SK-N-SH treated with all-trans-retinoic acid at 6 μM for 48 hours (cell line): ENCODE measurements at regions not wholly inside any gene's neighbourhood (a gene's known extent, or its start where the extent isn't known, plus 50 kb on each side); places are given as distances from the start of the nearest gene placed in this dataset.

Experiments used
- ATAC-seq: fragments of 200-7000 bp; cut with Tn5 transposase; 3 replicates; pipeline ENCODE4 v1.9.1; 2020; ENCODE audit warnings: mild to moderate bottlenecking, moderate library complexity
- ARNTL ChIP-seq: fragments of 450-650 bp; formaldehyde crosslinking; IDR thresholded peaks from 2 replicates; pipeline ENCODE4 v1.5.0; 2020; ENCODE audit warnings: low read depth, mild to moderate bottlenecking, moderate library complexity, borderline replicate concordance
- BACH2 ChIP-seq: fragments of 250-450 bp; sonication (Bioruptor Pico); IDR thresholded peaks from 2 replicates; pipeline ENCODE4 v1.9.0; 2021; ENCODE audit warnings: mild to moderate bottlenecking, borderline replicate concordance
- CSDC2 ChIP-seq: fragments of 250-450 bp; sonication (Bioruptor Pico); IDR thresholded peaks from 2 replicates; pipeline ENCODE4 v1.5.0; 2020; ENCODE audit warnings: mild to moderate bottlenecking, moderate library complexity
- ESRRG ChIP-seq: fragments of 250-450 bp; sonication (Bioruptor Pico); IDR thresholded peaks from 2 replicates; pipeline ENCODE4 v1.6.1; 2021; ENCODE audit warnings: mild to moderate bottlenecking
- GLIS3 ChIP-seq: fragments of 250-450 bp; sonication (Bioruptor Pico); IDR thresholded peaks from 2 replicates; pipeline ENCODE4 v1.5.0; 2020; ENCODE audit warnings: mild to moderate bottlenecking, moderate library complexity
- ISL1 ChIP-seq: fragments of 250-450 bp; sonication (Bioruptor Pico); IDR thresholded peaks from 2 replicates; pipeline ENCODE4 v2.1.2; 2022; ENCODE audit warnings: mild to moderate bottlenecking, moderate library complexity
- OSR1 ChIP-seq: fragments of 250-450 bp; sonication (Bioruptor Pico); IDR thresholded peaks from 2 replicates; pipeline ENCODE4 v1.8.0; 2022; ENCODE audit warnings: moderate library complexity, mild to moderate bottlenecking, inconsistent platforms
- POU6F1 ChIP-seq: fragments of 250-450 bp; sonication (Bioruptor Pico); IDR thresholded peaks from 2 replicates; pipeline ENCODE4 v1.8.0; 2021; ENCODE audit warnings: low read depth, mild to moderate bottlenecking, moderate library complexity, borderline replicate concordance
- RARB ChIP-seq: fragments of 250-450 bp; sonication (Bioruptor Pico); IDR thresholded peaks from 2 replicates; pipeline ENCODE4 v1.8.0; 2021; ENCODE audit warnings: mild to moderate bottlenecking, moderate library complexity
- SNAI2 ChIP-seq: fragments of 250-450 bp; sonication (Bioruptor Pico); IDR thresholded peaks from 2 replicates; pipeline ENCODE4 v1.5.0; 2020; ENCODE audit warnings: mild to moderate bottlenecking, moderate library complexity
- TCF4 ChIP-seq: fragments of 250-450 bp; sonication (Bioruptor Pico); IDR thresholded peaks from 2 replicates; pipeline ENCODE4 v1.8.0; 2021; ENCODE audit warnings: mild to moderate bottlenecking, moderate library complexity, borderline replicate concordance
- TSHZ2 ChIP-seq: fragments of 250-450 bp; sonication (Bioruptor Pico); IDR thresholded peaks from 2 replicates; pipeline ENCODE4 v1.5.0; 2020; ENCODE audit warnings: mild to moderate bottlenecking, moderate library complexity
- ZC3H10 ChIP-seq: fragments of 250-450 bp; sonication (Bioruptor Pico); IDR thresholded peaks from 2 replicates; pipeline ENCODE4 v1.5.1; 2021; ENCODE audit warnings: mild to moderate bottlenecking, moderate library complexity
- ZFP3 ChIP-seq: fragments of 250-450 bp; sonication (Bioruptor Pico); IDR thresholded peaks from 2 replicates; pipeline ENCODE4 v1.5.0; 2020; ENCODE audit warnings: mild to moderate bottlenecking, moderate library complexity
- ZNF565 ChIP-seq: fragments of 450-650 bp; formaldehyde crosslinking; conservative IDR thresholded peaks from 2 replicates; pipeline ENCODE4 v1.5.0; 2020; ENCODE audit warnings: low read depth, mild to moderate bottlenecking, moderate library complexity
- ZNF70 ChIP-seq: fragments of 450-650 bp; formaldehyde crosslinking; IDR thresholded peaks from 2 replicates; pipeline ENCODE4 v1.5.0; 2020; ENCODE audit warnings: mild to moderate bottlenecking, moderate library complexity
- ZNF8 ChIP-seq: fragments of 450-650 bp; formaldehyde crosslinking; IDR thresholded peaks from 2 replicates; pipeline ENCODE4 v1.5.0; 2020; ENCODE audit warnings: mild to moderate bottlenecking, moderate library complexity
- TF ChIP-seq, protein P1 (sequence below): fragments of 250-450 bp; sonication (Bioruptor Pico); IDR thresholded peaks from 2 replicates; pipeline ENCODE4 v1.5.1; 2021; ENCODE audit warnings: mild to moderate bottlenecking, moderate library complexity
- TF ChIP-seq, protein P2 (sequence below): fragments of 250-450 bp; sonication (Bioruptor Pico); IDR thresholded peaks from 2 replicates; pipeline ENCODE4 v1.5.1; 2020; ENCODE audit warnings: low read depth, mild to moderate bottlenecking, moderate library complexity

DNA sequence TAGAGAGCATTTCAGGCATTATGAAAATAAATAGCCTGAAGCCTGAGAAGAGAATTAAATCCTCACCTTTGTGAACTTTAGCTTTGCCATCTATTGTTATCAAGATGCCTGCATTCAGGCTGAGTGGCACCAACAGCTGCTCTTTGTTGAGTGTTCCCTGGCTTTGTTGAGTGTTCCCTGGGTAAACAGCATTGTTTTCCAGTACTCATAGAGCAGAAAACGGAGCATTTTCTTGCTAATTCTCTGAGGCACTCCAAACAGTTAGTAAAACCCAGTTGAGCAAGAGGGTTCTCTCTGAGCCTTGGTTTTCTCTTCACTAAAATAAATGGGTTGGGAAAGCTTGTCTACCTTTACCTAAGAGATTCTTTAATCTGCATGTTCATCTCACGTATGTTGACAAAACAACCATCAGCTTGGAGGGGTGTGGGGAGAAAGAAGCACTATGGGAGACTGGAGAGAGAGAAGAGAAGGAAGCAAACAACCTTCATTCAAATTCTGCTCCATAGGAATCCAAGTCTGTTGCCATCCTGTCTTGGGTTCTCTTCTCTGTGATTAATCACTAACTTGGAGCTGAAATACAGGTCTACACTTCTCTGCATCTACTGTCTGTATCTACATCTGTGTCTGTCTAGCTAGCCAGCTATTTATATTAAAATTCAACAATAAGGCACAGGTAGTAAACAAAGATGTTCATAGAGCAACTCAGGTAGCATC lies 567.0 kb upstream of the SOX11 start (continued):
- no peak for TF ChIP-seq SNAI2
- TF ChIP-seq POU6F1 (CRISPR knock-in tag): no peak
- no peak for TF ChIP-seq RARB
- no peak for TF ChIP-seq OSR1 (CRISPR knock-in tag)
- TF ChIP-seq, all 23 proteins: peak for 0

DNA sequence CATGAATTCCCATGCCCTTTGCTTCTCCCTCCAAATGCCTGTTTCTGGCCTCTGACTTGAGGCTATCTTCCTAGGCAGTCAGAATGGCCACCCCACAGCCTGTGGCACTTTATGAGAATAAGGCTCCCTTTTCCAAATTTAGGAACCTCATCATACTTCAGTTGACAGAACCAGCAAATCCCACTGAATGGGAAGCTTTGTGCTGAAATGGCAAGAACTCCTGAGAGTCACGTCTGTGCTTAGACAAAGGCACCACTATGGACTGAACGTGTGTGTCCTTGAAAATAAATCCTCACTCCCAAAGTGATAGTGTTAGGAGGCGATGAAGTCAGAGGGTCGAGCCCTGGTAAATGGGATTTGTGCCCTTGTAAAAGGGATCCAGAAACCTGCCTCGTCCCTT lies 559.9 kb upstream of the SOX11 start:
- no peak for ATAC-seq
- no peak for TF ChIP-seq ESRRG (CRISPR knock-in tag)
- TF ChIP-seq POU6F1 (CRISPR knock-in tag): no peak
- no peak for TF ChIP-seq ARNTL (CRISPR knock-in tag)
- TF ChIP-seq, protein P1, sequence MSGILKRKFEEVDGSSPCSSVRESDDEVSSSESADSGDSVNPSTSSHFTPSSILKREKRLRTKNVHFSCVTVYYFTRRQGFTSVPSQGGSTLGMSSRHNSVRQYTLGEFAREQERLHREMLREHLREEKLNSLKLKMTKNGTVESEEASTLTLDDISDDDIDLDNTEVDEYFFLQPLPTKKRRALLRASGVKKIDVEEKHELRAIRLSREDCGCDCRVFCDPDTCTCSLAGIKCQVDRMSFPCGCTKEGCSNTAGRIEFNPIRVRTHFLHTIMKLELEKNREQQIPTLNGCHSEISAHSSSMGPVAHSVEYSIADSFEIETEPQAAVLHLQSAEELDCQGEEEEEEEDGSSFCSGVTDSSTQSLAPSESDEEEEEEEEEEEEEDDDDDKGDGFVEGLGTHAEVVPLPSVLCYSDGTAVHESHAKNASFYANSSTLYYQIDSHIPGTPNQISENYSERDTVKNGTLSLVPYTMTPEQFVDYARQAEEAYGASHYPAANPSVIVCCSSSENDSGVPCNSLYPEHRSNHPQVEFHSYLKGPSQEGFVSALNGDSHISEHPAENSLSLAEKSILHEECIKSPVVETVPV: no peak
- no peak for TF ChIP-seq ISL1 (CRISPR knock-in tag)
- TF ChIP-seq ZFP3 (CRISPR knock-in tag): no peak
- no peak for TF ChIP-seq ZNF565 (CRISPR knock-in tag)
- no peak for TF ChIP-seq TSHZ2 (CRISPR knock-in tag)
- no peak for TF ChIP-seq CSDC2 (CRISPR knock-in tag)
- no peak for TF ChIP-seq GLIS3
- TF ChIP-seq ZC3H10 (CRISPR knock-in tag): no peak
- no peak for TF ChIP-seq BACH2 (CRISPR knock-in tag)

GRCh38 chr2:5140347-5140746 lies 551.8 kb upstream of the SOX11 start:
- no peak for ATAC-seq
- TF ChIP-seq, protein P2, sequence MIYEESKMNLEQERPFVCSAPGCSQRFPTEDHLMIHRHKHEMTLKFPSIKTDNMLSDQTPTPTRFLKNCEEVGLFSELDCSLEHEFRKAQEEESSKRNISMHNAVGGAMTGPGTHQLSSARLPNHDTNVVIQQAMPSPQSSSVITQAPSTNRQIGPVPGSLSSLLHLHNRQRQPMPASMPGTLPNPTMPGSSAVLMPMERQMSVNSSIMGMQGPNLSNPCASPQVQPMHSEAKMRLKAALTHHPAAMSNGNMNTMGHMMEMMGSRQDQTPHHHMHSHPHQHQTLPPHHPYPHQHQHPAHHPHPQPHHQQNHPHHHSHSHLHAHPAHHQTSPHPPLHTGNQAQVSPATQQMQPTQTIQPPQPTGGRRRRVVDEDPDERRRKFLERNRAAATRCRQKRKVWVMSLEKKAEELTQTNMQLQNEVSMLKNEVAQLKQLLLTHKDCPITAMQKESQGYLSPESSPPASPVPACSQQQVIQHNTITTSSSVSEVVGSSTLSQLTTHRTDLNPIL: no peak
- TF ChIP-seq BACH2 (CRISPR knock-in tag) (no peak), ZNF565 (CRISPR knock-in tag) (no peak), POU6F1 (CRISPR knock-in tag) (no peak), ZNF70 (CRISPR knock-in tag) (no peak)

DNA sequence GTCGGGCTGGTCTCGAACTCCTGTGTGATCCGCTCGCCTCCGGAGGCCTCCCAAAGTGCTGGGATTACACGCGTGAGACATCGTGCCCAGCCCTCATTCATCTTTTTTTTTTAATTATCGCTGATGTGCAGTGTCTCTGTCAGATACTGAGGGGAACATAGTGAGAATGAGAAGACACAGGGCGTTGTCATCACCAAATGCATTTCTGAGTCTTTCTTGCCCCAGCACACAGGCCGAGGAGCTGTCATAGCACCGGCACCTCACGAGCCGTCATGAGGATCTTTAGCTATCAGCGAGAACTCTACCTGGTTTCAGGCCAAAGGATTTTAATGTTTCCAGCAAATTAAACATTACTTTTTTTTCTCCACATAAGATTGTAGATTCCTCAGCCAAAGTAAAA lies 548.0 kb upstream of the SOX11 start:
- no peak for ATAC-seq
- no peak for TF ChIP-seq ZC3H10 (CRISPR knock-in tag)
- no peak for TF ChIP-seq ZFP3 (CRISPR knock-in tag)
- TF ChIP-seq ZNF8 (CRISPR knock-in tag): no peak
- no peak for TF ChIP-seq ARNTL (CRISPR knock-in tag)
- TF ChIP-seq ZNF565 (CRISPR knock-in tag): no peak
- TF ChIP-seq POU6F1 (CRISPR knock-in tag): no peak
- TF ChIP-seq GLIS3: no peak
- TF ChIP-seq, protein P1: no peak
- no peak for TF ChIP-seq SNAI2
- TF ChIP-seq TCF4 (CRISPR knock-in tag): no peak
- no peak for TF ChIP-seq ESRRG (CRISPR knock-in tag)
- TF ChIP-seq CSDC2 (CRISPR knock-in tag): no peak
- TF ChIP-seq, all 23 proteins: peak for 0
